ENCODE measurements at regions not wholly inside any gene's neighbourhood (a gene's known extent, or its start where the extent isn't known, plus 50 kb on each side); places are given as distances from the start of the nearest gene placed in this dataset.

GRCh38 chr20:58070664-58071196 is 157.7 kb downstream of the ANKRD60 start:
- no peaks in the 10 kb centered on the region for H3K4me1 ChIP-seq
- H3K9me3 ChIP-seq: no peaks in the 10 kb centered on the region
- H3K4me3 ChIP-seq (replicated peaks in 1 of 3): no peak overlapping the region
- no peak overlapping the region for H3K27ac ChIP-seq
- DNase-seq: no peak
- H3K27me3 ChIP-seq: no peaks in the 10 kb centered on the region
- no peaks in the 10 kb centered on the region for H3K36me3 ChIP-seq
- intact Hi-C loops (cut with DNase I): no loop called here
- TF ChIP-seq CTCF (IDR thresholded peaks at IDR 0.05): no peak
- TF ChIP-seq POLR2A (IDR thresholded peaks at IDR 0.05): no peak
- 82 to 86% methylated on average over 11 of the region's 11 CpGs for WGBS, 2 donors

DNA sequence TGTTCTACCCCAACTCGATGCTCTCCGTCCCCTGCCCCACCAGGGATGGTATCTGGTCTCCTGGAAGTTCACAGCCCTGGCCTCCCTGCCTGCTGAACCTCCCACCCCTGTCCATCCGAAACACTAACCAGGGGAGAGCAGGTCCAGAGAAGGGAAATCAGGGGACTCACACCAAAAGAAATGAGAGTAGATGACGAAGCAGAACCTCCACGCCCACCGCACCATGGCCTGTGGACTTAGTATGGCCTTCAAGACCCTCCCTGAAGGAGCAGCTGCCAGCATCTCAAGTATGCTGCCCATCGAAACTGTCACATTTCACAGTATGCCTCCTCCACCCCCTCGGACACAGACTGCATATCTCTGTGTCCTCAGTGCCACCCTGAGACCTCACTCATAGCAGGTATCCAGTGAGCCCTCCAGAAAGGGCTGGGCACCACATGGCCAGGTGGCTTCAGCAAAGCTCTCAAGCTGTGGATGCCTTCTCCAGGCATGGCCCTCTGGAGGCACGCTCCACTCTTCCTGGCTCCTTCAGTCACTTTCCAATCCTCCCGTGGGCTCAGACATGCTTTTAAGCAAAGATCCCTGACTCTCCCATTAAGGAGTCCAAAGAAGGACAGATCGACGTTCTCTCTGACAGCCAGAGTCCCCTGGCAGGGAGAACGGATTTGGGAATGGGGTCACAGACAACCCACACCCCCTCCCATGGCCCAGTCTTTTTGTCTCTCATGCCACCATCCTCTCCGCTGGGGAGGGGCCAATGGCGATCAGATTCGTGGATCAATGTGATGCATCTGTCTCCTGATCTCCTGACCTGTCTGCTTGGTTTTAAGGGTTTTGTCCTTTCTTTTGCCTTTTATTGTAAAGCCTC is 158.4 kb downstream of the ANKRD60 start:
- H3K27ac ChIP-seq: no peak overlapping the region
- H3K9me3 ChIP-seq: no peaks in the 10 kb centered on the region
- no peaks in the 10 kb centered on the region for H3K36me3 ChIP-seq
- no peak overlapping the region for H3K4me3 ChIP-seq (replicated peaks in 1 of 3)
- TF ChIP-seq CTCF (IDR thresholded peaks at IDR 0.05): no peak
- intact Hi-C loops (cut with DNase I): no loop called here
- 80 to 87% methylated on average over 16 of the region's 16 CpGs for WGBS, 2 donors
- DNase-seq: no peak
- no peaks in the 10 kb centered on the region for H3K4me1 ChIP-seq
- no peaks in the 10 kb centered on the region for H3K27me3 ChIP-seq

DNA sequence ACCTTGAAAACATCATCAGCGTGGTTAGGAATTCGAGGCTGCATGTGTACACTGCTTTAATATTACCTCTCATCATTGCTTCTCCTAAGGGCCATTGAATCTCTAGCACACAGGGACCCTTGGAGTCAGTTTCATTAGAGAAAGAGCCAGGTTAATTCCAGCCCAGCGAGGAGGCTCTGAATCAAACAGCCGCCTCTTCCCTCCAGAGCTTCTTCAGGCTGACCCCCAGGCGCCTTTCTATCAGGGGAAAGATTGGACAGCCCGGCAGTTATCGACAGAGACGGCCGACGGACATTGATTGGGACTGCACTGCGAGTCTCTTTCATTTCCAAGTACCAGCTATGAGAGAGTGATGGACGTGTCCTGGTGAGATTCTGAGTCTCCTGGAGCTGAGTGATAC is 159.2 kb downstream of the ANKRD60 start:
- no peak for TF ChIP-seq CTCF (IDR thresholded peaks at IDR 0.05)
- TF ChIP-seq POLR2A (IDR thresholded peaks at IDR 0.05): no peak
- DNase-seq: no peak
- no peaks in the 10 kb centered on the region for H3K4me1 ChIP-seq
- no peak overlapping the region for H3K4me3 ChIP-seq (replicated peaks in 1 of 3)
- H3K27ac ChIP-seq: no peak overlapping the region
- H3K36me3 ChIP-seq: no peaks in the 10 kb centered on the region
- no peaks in the 10 kb centered on the region for H3K27me3 ChIP-seq
- 81 to 90% methylated on average over 12 of the region's 12 CpGs for WGBS, 2 donors
- H3K9me3 ChIP-seq: no peaks in the 10 kb centered on the region
- intact Hi-C loops (cut with DNase I): no loop called here

DNA sequence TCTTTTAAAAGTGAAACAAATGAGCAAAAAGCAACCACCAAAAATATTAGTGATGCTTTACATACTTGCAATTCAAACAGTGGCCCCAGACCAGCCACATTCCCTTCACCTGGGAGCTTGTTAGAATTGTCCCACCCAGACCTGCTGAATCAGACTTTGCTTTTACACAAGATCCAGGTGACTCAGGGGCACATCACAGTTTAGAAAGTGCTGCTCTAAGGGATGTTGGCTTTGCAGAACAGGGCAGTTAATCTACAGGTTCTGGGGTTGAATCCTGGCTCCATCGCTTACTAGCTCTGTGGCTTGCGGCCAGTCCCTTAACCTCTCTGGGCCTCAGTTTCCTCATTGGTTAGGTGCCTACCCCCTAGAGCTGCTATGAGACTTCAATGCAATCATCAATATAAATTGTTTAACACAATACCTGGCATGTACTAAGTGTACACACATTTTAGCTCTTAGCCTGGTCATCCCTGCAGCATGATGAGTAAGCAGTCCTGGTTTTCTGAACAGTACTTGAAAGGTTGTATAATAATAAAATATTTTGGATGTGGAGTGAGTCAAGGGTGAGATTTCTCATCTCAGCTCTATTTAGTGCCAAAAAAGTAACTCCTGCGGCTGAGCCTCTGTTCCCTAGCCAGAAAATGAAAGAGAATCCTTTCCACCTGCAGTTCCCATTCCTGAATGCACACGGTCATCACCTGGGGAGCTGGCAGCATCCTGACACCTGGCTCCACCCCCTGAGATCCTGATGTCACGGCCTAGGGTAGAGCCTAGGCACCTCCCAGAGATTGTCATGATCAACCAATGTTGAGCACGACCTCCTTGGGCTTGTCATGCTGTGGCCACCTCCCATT is 162.7 kb downstream of the ANKRD60 start:
- H3K27ac ChIP-seq: no peak overlapping the region
- WGBS, 2 donors: 49 to 59% methylated on average over 6 of the region's 6 CpGs
- no peaks in the 10 kb centered on the region for H3K27me3 ChIP-seq
- H3K9me3 ChIP-seq: no peaks in the 10 kb centered on the region
- no peak overlapping the region for H3K4me3 ChIP-seq (replicated peaks in 1 of 3)
- no peak for TF ChIP-seq CTCF (IDR thresholded peaks at IDR 0.05)
- no peak for TF ChIP-seq POLR2A (IDR thresholded peaks at IDR 0.05)
- intact Hi-C loops (cut with DNase I): no loop called here
- no peak for DNase-seq
- H3K4me1 ChIP-seq: no peaks in the 10 kb centered on the region
- H3K36me3 ChIP-seq: no peaks in the 10 kb centered on the region
